ENCODE measurements at regions not wholly inside any gene's neighbourhood (a gene's known extent, or its start where the extent isn't known, plus 50 kb on each side); places are given as distances from the start of the nearest gene placed in this dataset.

DNA sequence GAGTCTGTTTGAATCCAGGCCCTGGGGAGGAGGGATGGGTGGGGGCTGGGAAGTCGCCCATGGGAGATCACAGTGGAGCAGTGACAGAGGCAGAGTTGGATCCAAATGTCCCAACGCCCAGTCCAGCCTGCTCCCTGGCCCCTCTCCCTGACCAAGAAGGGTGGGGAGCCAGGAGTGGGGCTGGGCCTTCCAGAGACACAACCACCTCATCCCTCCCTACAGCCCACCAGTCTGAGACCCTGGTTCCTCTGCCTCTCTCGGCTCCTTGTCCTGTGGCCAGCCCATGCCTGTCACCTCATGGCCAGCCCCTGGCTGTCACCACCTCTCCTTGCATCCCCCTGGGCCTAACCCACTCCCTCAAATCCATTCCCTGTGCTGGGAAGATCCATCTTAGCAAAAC is 71.2 kb upstream of the PRR5 start:
- TF ChIP-seq SIN3A (IDR thresholded peaks at IDR 0.05; ENCODE audit: low read depth) (no peak), SP1 (IDR thresholded peaks at IDR 0.05; ENCODE audit: low read depth) (no peak), ZNF274 (IDR thresholded peaks at IDR 0.05; ENCODE audit: low read depth, low read length) (no peak), POLR2AphosphoS5 (IDR thresholded peaks at IDR 0.05; ENCODE audit: low read depth, low read length) (no peak), EZH2 (IDR thresholded peaks at IDR 0.05) (no peak), RAD21 (IDR thresholded peaks at IDR 0.05; ENCODE audit: low read depth) (no peak), POLR2A (IDR thresholded peaks at IDR 0.05; ENCODE audit: borderline replicate concordance, extremely low read depth, insufficient read depth, insufficient read length) (no peak), CEBPB (IDR thresholded peaks at IDR 0.05; ENCODE audit: low read depth) (no peak)
- TF ChIP-seq, protein P1, sequence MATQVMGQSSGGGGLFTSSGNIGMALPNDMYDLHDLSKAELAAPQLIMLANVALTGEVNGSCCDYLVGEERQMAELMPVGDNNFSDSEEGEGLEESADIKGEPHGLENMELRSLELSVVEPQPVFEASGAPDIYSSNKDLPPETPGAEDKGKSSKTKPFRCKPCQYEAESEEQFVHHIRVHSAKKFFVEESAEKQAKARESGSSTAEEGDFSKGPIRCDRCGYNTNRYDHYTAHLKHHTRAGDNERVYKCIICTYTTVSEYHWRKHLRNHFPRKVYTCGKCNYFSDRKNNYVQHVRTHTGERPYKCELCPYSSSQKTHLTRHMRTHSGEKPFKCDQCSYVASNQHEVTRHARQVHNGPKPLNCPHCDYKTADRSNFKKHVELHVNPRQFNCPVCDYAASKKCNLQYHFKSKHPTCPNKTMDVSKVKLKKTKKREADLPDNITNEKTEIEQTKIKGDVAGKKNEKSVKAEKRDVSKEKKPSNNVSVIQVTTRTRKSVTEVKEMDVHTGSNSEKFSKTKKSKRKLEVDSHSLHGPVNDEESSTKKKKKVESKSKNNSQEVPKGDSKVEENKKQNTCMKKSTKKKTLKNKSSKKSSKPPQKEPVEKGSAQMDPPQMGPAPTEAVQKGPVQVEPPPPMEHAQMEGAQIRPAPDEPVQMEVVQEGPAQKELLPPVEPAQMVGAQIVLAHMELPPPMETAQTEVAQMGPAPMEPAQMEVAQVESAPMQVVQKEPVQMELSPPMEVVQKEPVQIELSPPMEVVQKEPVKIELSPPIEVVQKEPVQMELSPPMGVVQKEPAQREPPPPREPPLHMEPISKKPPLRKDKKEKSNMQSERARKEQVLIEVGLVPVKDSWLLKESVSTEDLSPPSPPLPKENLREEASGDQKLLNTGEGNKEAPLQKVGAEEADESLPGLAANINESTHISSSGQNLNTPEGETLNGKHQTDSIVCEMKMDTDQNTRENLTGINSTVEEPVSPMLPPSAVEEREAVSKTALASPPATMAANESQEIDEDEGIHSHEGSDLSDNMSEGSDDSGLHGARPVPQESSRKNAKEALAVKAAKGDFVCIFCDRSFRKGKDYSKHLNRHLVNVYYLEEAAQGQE (IDR thresholded peaks at IDR 0.05; ENCODE audit: low read depth) = no peak
- TF ChIP-seq, protein P2, sequence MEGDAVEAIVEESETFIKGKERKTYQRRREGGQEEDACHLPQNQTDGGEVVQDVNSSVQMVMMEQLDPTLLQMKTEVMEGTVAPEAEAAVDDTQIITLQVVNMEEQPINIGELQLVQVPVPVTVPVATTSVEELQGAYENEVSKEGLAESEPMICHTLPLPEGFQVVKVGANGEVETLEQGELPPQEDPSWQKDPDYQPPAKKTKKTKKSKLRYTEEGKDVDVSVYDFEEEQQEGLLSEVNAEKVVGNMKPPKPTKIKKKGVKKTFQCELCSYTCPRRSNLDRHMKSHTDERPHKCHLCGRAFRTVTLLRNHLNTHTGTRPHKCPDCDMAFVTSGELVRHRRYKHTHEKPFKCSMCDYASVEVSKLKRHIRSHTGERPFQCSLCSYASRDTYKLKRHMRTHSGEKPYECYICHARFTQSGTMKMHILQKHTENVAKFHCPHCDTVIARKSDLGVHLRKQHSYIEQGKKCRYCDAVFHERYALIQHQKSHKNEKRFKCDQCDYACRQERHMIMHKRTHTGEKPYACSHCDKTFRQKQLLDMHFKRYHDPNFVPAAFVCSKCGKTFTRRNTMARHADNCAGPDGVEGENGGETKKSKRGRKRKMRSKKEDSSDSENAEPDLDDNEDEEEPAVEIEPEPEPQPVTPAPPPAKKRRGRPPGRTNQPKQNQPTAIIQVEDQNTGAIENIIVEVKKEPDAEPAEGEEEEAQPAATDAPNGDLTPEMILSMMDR (IDR thresholded peaks at IDR 0.05 in 2 of 3, conservative IDR thresholded peaks at IDR 0.05 in 1 of 3; ENCODE audit: borderline replicate concordance in 1 of 3, insufficient read depth in 1 of 3, low read depth in 2 of 3, low read length in 2 of 3) = no peak
- TF ChIP-seq, protein P3, sequence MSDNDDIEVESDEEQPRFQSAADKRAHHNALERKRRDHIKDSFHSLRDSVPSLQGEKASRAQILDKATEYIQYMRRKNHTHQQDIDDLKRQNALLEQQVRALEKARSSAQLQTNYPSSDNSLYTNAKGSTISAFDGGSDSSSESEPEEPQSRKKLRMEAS (IDR thresholded peaks at IDR 0.05) = no peak
